Right ventricle myocardium inferior (tissue), 1 donor: ENCODE measurements at regions not wholly inside any gene's neighbourhood (a gene's known extent, or its start where the extent isn't known, plus 50 kb on each side); places are given as distances from the start of the nearest gene placed in this dataset.
A peak's percentile ranks its signal among the peaks of the same experiment; 100 is the strongest.
"Not testable (repeated sequence)": the region's sequence is repeated elsewhere in the genome, so short reads cannot be mapped to it uniquely, and the experiment has no call there.

ENCODE experiments used
- ATAC-seq: fragments of 200-7000 bp; cut with Tn5 transposase; one replicate; pipeline ENCODE4 v1.9.1; 2020; ENCODE audit warnings: mild to moderate bottlenecking, moderate library complexity
- DNase-seq: peaks from one replicate; pipeline ENCODE4 v3.0.0; 2021; ENCODE audit errors: missing footprints
- intact Hi-C: fragments of 100-400 bp; cut with DNase I; formaldehyde crosslinking; loops from one replicate; pipeline ENCODE4 v1.11.0; 2022
- donor health status: DM: no; HTN: yes; CAD: no; lungs with severe emphysema.

GRCh38 chr15:62894322-62895085 lies 148.0 kb upstream of the TPM1 start:
- ATAC-seq (no peak), DNase-seq (no peak)
- intact Hi-C loops: loop anchor here (5.0 kb wide), 3 partner anchors 42 to 112 kb away; no protein-coding TSS in a partner anchor

GRCh38 chr15:62895139-62895866 lies 147.2 kb upstream of the TPM1 start:
- intact Hi-C loops: loop anchor here (5.0 kb wide), 3 partner anchors 43 to 113 kb away; no protein-coding TSS in a partner anchor
- ATAC-seq (no peak), DNase-seq (no peak)

GRCh38 chr15:62895905-62896316 lies 146.6 kb upstream of the TPM1 start:
- intact Hi-C loops: loop anchor here (2.0 to 5.0 kb wide), 4 partner anchors 17 to 114 kb away; no protein-coding TSS in a partner anchor

GRCh38 chr15:62896380-62896866 lies 146.1 kb upstream of the TPM1 start:
- no peak for DNase-seq
- intact Hi-C loops: loop anchor here (2.0 to 5.0 kb wide), 4 partner anchors 18 to 114 kb away; no protein-coding TSS in a partner anchor
- ATAC-seq: no peak

More at GRCh38 chr15:62895905-62896316, 146.6 kb upstream of the TPM1 start:
- DNase-seq (no peak), ATAC-seq (no peak)

- ATAC-seq (peak; percentile 77), DNase-seq (peak; percentile 88)
- intact Hi-C loops: loop anchor here (2.0 to 5.0 kb wide), 4 partner anchors 18 to 115 kb away; no protein-coding TSS in a partner anchor
Measured at GRCh38 chr15:62896969-62897486, 145.5 kb upstream of the TPM1 start.

GRCh38 chr15:62897634-62898033 lies 144.9 kb upstream of the TPM1 start:
- intact Hi-C loops: loop anchor here (2.0 to 5.0 kb wide), 4 partner anchors 19 to 115 kb away; no protein-coding TSS in a partner anchor
- no peak for ATAC-seq

GRCh38 chr15:62899090-62899493 lies 143.5 kb upstream of the TPM1 start:
- intact Hi-C loops: loop anchor here (1.0 to 5.0 kb wide), 4 partner anchors 47 to 143 kb away; partner anchors contain the start of gene TPM1
- peak; percentile 70 for ATAC-seq
- peak; percentile 60 for DNase-seq

More at GRCh38 chr15:62897634-62898033, 144.9 kb upstream of the TPM1 start:
- DNase-seq: peak; percentile 56

- DNase-seq: peak; percentile 57
- no peak for ATAC-seq
- intact Hi-C loops: loop anchor here (5.0 kb wide), 1 partner anchor 57 kb away; no protein-coding TSS in a partner anchor
Measured at GRCh38 chr15:62900071-62900802, 142.3 kb upstream of the TPM1 start.

GRCh38 chr15:62901087-62901486 lies 141.5 kb upstream of the TPM1 start:
- ATAC-seq (peak; percentile 37), DNase-seq (peak; percentile 56)
- intact Hi-C loops: loop anchor here (5.0 kb wide), 1 partner anchor 56 kb away; no protein-coding TSS in a partner anchor

- DNase-seq (no peak), ATAC-seq (no peak)
- intact Hi-C loops: loop anchor here (5.0 kb wide), 1 partner anchor 55 kb away; no protein-coding TSS in a partner anchor
Measured at GRCh38 chr15:62901909-62902546, 140.5 kb upstream of the TPM1 start.

- DNase-seq (no peak), ATAC-seq (no peak)
- intact Hi-C loops: loop anchor here (5.0 kb wide), 1 partner anchor 54 kb away; no protein-coding TSS in a partner anchor
Measured at GRCh38 chr15:62902821-62903220, 139.7 kb upstream of the TPM1 start.

- intact Hi-C loops: loop anchor here (5.0 kb wide), 1 partner anchor 54 kb away; no protein-coding TSS in a partner anchor
- no peak for ATAC-seq
- no peak for DNase-seq
Measured at GRCh38 chr15:62903437-62903836, 139.1 kb upstream of the TPM1 start.

- intact Hi-C loops: loop anchor here (5.0 kb wide), 1 partner anchor 53 kb away; no protein-coding TSS in a partner anchor
- DNase-seq: no peak
- ATAC-seq: no peak
Measured at GRCh38 chr15:62904041-62904910, 138.3 kb upstream of the TPM1 start.

GRCh38 chr15:62906627-62907026 lies 135.9 kb upstream of the TPM1 start:
- no peak for ATAC-seq
- no peak for DNase-seq
- intact Hi-C loops: no loop called here

GRCh38 chr15:62907275-62907674 lies 135.3 kb upstream of the TPM1 start:
- intact Hi-C loops: no loop called here
- ATAC-seq (peak; percentile 32), DNase-seq (no peak)

GRCh38 chr15:62908341-62908740 lies 134.2 kb upstream of the TPM1 start:
- intact Hi-C loops, ATAC-seq, DNase-seq: not testable (repeated sequence)

- DNase-seq: no peak
- ATAC-seq: no peak
- intact Hi-C loops: no loop called here
Measured at GRCh38 chr15:62909257-62909656, 133.3 kb upstream of the TPM1 start.
